Right atrium auricular region (tissue), 2 donors: ENCODE measurements at regions not wholly inside any gene's neighbourhood (a gene's known extent, or its start where the extent isn't known, plus 50 kb on each side); places are given as distances from the start of the nearest gene placed in this dataset.
"Not testable (repeated sequence)": the region's sequence is repeated elsewhere in the genome, so short reads cannot be mapped to it uniquely, and the experiment has no call there.

Experiments used
- DNase-seq: peaks from one replicate; pipeline ENCODE4 v3.0.0-alpha.2; 2019; ENCODE audit warnings: low spot score
- H3K27ac ChIP-seq, 2 donors: fragments of 200-600 bp; sonication (generic); 1 replicate in 1 of 2; 2 replicates in 1 of 2; pipeline ENCODE4 v1.5.1; 2016 to 2019
- H3K27me3 ChIP-seq, 2 donors: fragments of 200-600 bp; sonication (generic); one replicate each; pipeline versions ENCODE4 v1.5.1 to v1.6.0; 2017 to 2019
- H3K36me3 ChIP-seq: fragments of 200-600 bp; sonication (generic); one replicate; pipeline ENCODE4 v1.5.1; 2016
- H3K4me1 ChIP-seq, 2 donors: fragments of 200-600 bp; sonication (generic); one replicate each; pipeline versions ENCODE4 v1.5.1 to v1.6.0; 2017 to 2019
- H3K4me3 ChIP-seq, 2 donors: fragments of 200-600 bp; sonication (generic); 1 replicate in 1 of 2; 2 replicates in 1 of 2; pipeline ENCODE4 v1.5.1; 2017 to 2019; ENCODE audit warnings: mild to moderate bottlenecking in 1 of 2, moderate library complexity in 1 of 2
- H3K9me3 ChIP-seq, 2 donors: fragments of 200-600 bp; sonication (generic); one replicate each; pipeline ENCODE4 v1.5.1; 2019
- CTCF ChIP-seq, 2 donors: fragments of 200-600 bp; sonication (generic); IDR thresholded peaks; one replicate each; pipeline ENCODE4 v1.5.1; 2019; ENCODE audit warnings: antibody characterized with exemption in 2 of 2

DNA sequence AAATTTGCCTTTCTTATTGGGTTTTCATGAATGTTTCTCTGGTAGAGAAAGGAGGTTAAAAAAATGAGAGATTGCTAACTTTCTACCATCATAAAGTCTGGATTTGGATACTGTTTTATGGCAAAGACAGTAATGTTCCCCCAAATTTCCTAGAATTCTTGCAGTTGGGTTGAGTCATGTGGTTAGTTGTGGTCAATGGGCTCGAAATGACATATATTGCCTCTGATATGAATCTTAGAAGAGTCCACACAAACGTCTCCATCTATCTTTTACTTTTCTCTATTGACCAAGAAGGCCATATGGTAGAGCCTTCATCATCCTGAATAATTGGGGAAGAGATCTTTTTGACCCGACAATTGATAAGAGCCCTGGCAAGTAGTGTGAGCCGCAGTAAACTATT is 119.5 kb upstream of the PMCH start:
- DNase-seq: no peak
- Histone ChIP-seq H3K4me3 (no peak overlapping the region), H3K27me3 (no peaks in the 10 kb centered on the region), H3K4me1 (no peaks in the 10 kb centered on the region), H3K36me3 (no peaks in the 10 kb centered on the region), H3K9me3 (no peaks in the 10 kb centered on the region), H3K27ac (no peak overlapping the region)
- TF ChIP-seq CTCF (IDR thresholded peaks at IDR 0.05): no peak

- Histone ChIP-seq H3K4me3 (no peak overlapping the region), H3K27ac (no peak overlapping the region), H3K27me3 (no peaks in the 10 kb centered on the region), H3K36me3 (no peaks in the 10 kb centered on the region), H3K4me1 (no peaks in the 10 kb centered on the region), H3K9me3 (no peaks in the 10 kb centered on the region)
- TF ChIP-seq CTCF (IDR thresholded peaks at IDR 0.05): no peak
- DNase-seq: no peak
These were observed 119.1 kb upstream of the PMCH start for GRCh38 chr12:102316723-102317122.

DNA sequence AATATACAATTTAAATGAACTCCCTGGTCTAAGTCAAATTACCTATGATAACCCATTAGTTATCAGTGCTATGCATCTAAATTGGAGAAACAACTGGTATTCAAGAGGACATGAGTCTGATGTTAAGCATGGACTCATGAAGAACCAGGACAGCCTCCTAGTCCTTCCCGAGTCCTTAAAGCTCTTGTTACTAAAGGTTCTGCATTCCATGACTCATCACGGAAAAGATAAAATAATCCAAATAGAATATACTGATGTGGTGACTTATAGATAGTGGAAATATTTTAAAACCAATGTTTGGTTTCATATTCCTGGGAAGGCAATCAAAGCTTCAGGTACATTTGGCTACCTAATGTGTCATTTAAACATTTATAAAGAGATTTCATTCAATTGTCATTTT is 117.2 kb upstream of the PMCH start:
- no peaks in the 10 kb centered on the region for H3K9me3 ChIP-seq
- H3K4me3 ChIP-seq: no peak overlapping the region
- no peak for DNase-seq
- no peak overlapping the region for H3K27ac ChIP-seq
- no peaks in the 10 kb centered on the region for H3K27me3 ChIP-seq
- no peak for TF ChIP-seq CTCF (IDR thresholded peaks at IDR 0.05)
- no peaks in the 10 kb centered on the region for H3K36me3 ChIP-seq
- no peaks in the 10 kb centered on the region for H3K4me1 ChIP-seq

GRCh38 chr12:102313116-102313971 is 115.7 kb upstream of the PMCH start:
- not testable (repeated sequence) for H3K9me3 ChIP-seq, H3K36me3 ChIP-seq, H3K4me3 ChIP-seq, DNase-seq, H3K27ac ChIP-seq, H3K27me3 ChIP-seq, H3K4me1 ChIP-seq

DNA sequence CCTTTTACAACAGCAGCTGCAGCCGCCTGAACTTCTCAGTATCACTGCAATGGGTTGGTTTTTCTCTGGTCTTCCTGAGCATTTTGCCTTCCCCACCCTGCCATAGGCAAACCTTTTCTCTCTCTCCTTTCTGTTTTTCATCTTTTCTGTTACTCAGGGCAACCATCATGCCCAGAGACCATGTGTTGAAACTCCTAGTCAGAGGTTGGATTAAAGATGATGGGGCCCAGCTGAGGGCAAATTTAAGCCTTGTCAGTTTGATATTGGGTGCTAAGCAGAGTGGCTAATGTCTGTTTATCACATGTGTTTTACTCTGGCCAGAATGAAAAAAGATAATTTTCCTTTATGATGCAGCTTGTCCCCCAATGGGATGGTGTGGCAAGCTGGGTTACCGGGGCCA is 107.9 kb upstream of the PMCH start:
- peaks cover 0 to 8% of the 10 kb centered on the region in 2 donors for H3K4me1 ChIP-seq
- H3K36me3 ChIP-seq: no peaks in the 10 kb centered on the region
- no peak for DNase-seq
- no peak overlapping the region for H3K4me3 ChIP-seq
- H3K27ac ChIP-seq: no peak overlapping the region
- peaks cover 0 to 19% of the 10 kb centered on the region in 2 donors for H3K9me3 ChIP-seq
- no peak for TF ChIP-seq CTCF (IDR thresholded peaks at IDR 0.05)
- no peaks in the 10 kb centered on the region for H3K27me3 ChIP-seq

DNA sequence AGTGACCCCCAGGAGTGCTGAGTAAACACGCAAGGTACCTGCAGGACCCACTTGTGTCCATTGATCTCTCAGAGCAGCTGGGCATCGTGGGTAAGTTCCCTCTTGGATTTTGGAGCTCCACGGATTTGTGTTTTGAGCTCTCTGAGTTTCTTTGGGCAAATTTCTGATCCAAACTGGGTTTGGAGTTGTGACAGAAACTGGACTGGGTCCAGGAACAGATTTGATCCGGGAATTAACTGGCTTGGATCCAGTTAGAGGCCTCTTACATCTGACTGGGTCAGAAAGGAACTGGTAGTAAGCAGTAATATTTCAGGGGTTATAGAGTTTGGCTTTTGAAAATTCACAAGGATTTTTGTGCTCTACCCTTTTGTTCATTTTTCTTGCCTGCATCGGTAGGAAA is 107.0 kb upstream of the PMCH start:
- not testable (repeated sequence) for H3K4me3 ChIP-seq, DNase-seq, H3K27me3 ChIP-seq, H3K27ac ChIP-seq, H3K36me3 ChIP-seq, H3K4me1 ChIP-seq
- H3K9me3 ChIP-seq: peaks cover 0 to 22% of the 10 kb centered on the region in 2 donors

DNA sequence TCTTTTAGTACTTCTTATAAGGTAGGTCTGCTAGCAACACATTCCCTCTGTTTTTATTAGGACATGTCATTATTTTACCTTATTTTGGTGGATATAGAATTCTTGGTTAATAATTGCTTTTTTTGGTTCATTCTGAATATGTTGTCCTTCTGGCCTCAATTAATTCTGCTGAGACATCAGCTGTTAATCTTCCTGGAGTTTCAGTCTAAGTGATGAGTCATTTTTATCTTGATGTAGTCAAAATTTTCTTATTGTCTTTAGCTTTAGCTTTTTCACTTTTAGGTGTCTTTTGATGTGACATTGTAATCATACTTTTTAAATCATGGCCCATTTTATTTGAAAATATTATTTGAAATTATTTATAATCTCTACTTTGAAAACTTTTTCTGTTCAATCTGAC is 104.9 kb upstream of the PMCH start:
- no peaks in the 10 kb centered on the region for H3K36me3 ChIP-seq
- no peaks in the 10 kb centered on the region for H3K27me3 ChIP-seq
- peaks cover 0 to 8% of the 10 kb centered on the region in 2 donors for H3K4me1 ChIP-seq
- H3K9me3 ChIP-seq: peaks cover 0 to 22% of the 10 kb centered on the region in 2 donors
- no peak for TF ChIP-seq CTCF (IDR thresholded peaks at IDR 0.05)
- no peak overlapping the region for H3K4me3 ChIP-seq
- DNase-seq: no peak
- no peak overlapping the region for H3K27ac ChIP-seq
